ENCODE measurements at regions not wholly inside any gene's neighbourhood (a gene's known extent, or its start where the extent isn't known, plus 50 kb on each side); places are given as distances from the start of the nearest gene placed in this dataset.

- H3K4me3 ChIP-seq (ENCODE audit: low read depth, low read length) = no peak overlapping the region
- no peak for TF ChIP-seq CTCF (IDR thresholded peaks at IDR 0.05; ENCODE audit: insufficient read depth, low read length, missing control alignments)
- CTCF ChIA-PET = no interaction called here
- no peak for DNase-seq (ENCODE audit: low read depth, low spot score)
- POLR2A ChIA-PET = no interaction called here
These were observed 201.9 kb upstream of the DTNBP1 start for GRCh38 chr6:15864708-15865062.

- TF ChIP-seq CTCF (IDR thresholded peaks at IDR 0.05; ENCODE audit: insufficient read depth, low read length, missing control alignments) = no peak
- DNase-seq (ENCODE audit: low read depth, low spot score) = no peak
- ChIA-PET CTCF (no interaction called here), POLR2A (no interaction called here)
- no peak overlapping the region for H3K4me3 ChIP-seq (ENCODE audit: low read depth, low read length)
These were observed 201.3 kb upstream of the DTNBP1 start for GRCh38 chr6:15864038-15864707.

DNA sequence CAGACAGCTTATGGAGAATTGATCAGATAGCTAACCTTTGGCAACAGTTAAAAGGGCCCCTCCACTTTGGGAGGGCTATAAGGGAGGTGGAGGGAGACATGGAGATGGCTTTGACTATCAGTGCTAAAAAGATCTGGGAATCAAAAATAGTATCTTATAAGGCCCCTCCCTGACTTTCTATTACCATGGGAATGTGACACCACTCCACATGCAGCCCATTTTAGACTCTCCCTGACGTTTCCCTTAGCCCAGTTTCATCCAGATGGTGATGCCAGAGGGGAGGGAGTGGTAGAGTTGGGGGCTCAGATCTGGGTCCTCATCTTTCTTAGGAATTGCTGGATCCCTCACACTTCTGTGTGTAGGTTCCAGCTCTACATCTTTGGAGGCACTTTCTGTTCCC, 200.0 kb upstream of the DTNBP1 start:
- ChIA-PET CTCF (no interaction called here), POLR2A (no interaction called here)
- H3K4me3 ChIP-seq (ENCODE audit: low read depth, low read length) = no peak overlapping the region
- no peak for TF ChIP-seq CTCF (IDR thresholded peaks at IDR 0.05; ENCODE audit: insufficient read depth, low read length, missing control alignments)
- DNase-seq (ENCODE audit: low read depth, low spot score) = no peak

DNA sequence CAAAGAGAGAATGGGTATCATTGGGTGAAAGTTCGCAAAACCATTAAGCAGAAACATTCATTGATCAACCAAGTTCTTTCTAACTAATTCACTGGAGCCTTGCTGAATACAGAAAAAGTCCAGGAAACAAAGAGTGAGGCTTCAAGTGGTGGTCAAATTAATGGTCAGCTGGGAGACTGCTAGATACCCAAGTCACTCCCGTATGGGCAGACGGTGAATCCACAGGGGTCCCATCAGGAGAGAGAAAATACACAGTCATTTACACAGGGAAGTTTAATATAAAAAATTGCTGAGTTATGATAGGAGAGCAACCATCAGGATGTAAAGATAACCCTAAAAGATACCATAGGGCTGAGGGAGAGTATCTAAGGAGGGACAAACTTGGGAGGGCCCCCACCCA, 198.7 kb upstream of the DTNBP1 start:
- DNase-seq (ENCODE audit: low read depth, low spot score) = no peak
- no peak overlapping the region for H3K4me3 ChIP-seq (ENCODE audit: low read depth, low read length)
- ChIA-PET POLR2A (no interaction called here), CTCF (no interaction called here)
- no peak for TF ChIP-seq CTCF (IDR thresholded peaks at IDR 0.05; ENCODE audit: insufficient read depth, low read length, missing control alignments)

- POLR2A ChIA-PET = no interaction called here
- CTCF ChIA-PET = no interaction called here
- no peak overlapping the region for H3K4me3 ChIP-seq (ENCODE audit: low read depth, low read length)
- no peak for DNase-seq (ENCODE audit: low read depth, low spot score)
- no peak for TF ChIP-seq CTCF (IDR thresholded peaks at IDR 0.05; ENCODE audit: insufficient read depth, low read length, missing control alignments)
These were observed 192.2 kb upstream of the DTNBP1 start for GRCh38 chr6:15854826-15855710.

DNA sequence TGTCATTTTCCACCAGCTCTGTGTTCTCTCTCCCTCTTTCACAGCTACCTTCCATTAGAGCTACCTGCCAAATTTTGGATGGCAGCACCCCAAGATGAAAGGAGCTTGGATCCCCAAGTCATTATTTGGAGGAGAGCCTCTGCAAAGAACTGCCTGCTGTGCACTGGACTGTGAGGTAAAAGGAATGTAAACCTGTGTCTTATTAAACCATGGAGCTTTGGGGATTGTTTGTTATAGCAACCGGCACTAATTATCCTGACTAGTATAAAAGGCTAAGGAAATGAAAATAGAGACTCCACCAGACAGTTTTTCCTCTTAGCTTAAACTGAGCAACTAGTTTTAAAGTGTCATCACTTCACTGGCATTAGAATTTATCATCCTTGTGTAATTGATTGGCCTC, 191.6 kb upstream of the DTNBP1 start:
- no peak for TF ChIP-seq CTCF (IDR thresholded peaks at IDR 0.05; ENCODE audit: insufficient read depth, low read length, missing control alignments)
- CTCF ChIA-PET = no interaction called here
- POLR2A ChIA-PET = no interaction called here
- no peak overlapping the region for H3K4me3 ChIP-seq (ENCODE audit: low read depth, low read length)
- no peak for DNase-seq (ENCODE audit: low read depth, low spot score)

Measured in AG04449 (cell line).